ENCODE measurements at regions not wholly inside any gene's neighbourhood (a gene's known extent, or its start where the extent isn't known, plus 50 kb on each side); places are given as distances from the start of the nearest gene placed in this dataset.

DNA sequence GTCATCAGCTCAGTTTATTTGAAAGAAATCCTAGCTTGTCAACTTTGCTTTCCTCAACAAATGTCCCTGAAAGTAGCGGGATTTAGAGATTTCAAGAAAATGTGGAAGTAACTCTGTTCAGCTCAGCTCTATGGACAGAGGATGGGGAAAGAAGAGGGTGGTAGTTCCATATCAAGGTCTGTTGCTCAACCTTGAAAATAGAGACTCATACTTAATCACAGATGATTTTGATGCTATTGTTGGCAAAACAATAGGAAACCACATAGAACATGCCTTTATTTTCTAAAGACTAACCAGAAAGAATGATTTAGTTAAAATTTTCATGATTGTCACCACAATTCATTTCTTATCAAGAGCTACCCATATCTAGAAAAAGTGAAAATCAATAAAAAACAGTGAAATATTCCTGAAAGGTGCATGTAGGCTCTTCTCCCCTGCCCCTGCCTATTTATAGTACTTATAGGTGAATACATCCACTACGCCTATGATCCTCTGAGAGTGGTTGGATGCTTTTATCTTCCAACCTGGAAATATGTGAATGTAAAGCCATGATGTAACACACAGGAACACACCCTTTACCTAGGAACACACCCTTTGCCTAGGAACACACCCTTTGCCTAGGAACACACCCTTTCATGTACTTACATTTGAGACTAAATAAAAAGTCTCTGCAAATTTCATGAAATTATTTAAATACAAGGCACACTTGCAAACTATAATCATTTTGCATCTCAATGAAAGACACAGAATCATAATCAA, 65.8 kb downstream of the ETAA1 start:
- no peak overlapping the region for H3K4me3 ChIP-seq
- H3K27ac ChIP-seq = no peak overlapping the region
- TF ChIP-seq, protein P1, sequence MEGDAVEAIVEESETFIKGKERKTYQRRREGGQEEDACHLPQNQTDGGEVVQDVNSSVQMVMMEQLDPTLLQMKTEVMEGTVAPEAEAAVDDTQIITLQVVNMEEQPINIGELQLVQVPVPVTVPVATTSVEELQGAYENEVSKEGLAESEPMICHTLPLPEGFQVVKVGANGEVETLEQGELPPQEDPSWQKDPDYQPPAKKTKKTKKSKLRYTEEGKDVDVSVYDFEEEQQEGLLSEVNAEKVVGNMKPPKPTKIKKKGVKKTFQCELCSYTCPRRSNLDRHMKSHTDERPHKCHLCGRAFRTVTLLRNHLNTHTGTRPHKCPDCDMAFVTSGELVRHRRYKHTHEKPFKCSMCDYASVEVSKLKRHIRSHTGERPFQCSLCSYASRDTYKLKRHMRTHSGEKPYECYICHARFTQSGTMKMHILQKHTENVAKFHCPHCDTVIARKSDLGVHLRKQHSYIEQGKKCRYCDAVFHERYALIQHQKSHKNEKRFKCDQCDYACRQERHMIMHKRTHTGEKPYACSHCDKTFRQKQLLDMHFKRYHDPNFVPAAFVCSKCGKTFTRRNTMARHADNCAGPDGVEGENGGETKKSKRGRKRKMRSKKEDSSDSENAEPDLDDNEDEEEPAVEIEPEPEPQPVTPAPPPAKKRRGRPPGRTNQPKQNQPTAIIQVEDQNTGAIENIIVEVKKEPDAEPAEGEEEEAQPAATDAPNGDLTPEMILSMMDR (IDR thresholded peaks at IDR 0.05) = no peak
- DNase-seq (ENCODE audit: low spot score) = no peak

GRCh38 chr2:67463810-67464209, 66.7 kb downstream of the ETAA1 start:
- DNase-seq (ENCODE audit: low spot score) = no peak
- no peak overlapping the region for H3K4me3 ChIP-seq
- H3K27ac ChIP-seq = no peak overlapping the region
- TF ChIP-seq, protein P1 (IDR thresholded peaks at IDR 0.05) = no peak

DNA sequence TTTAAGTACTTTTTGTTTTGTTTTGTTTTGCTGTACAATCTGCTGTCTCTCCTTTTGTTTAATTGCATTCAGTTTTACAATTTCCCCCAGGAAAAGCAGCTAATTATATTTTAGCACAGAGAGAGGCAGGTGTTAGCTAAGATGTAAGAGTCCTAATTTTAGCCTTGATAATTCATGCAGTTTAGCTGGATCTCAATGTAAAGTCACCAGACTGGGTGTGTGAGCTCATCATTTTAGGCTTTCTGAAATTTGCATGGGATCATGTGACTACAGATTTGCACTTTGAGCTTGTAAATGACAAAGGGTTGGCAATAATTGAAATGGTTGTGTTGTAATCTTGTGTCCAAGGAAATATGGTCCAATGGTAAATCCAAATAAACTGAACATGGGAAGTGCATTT, 68.5 kb downstream of the ETAA1 start:
- DNase-seq (ENCODE audit: low spot score) = no peak
- TF ChIP-seq, protein P1 (IDR thresholded peaks at IDR 0.05) = no peak
- Histone ChIP-seq H3K4me3 (no peak overlapping the region), H3K27ac (no peak overlapping the region)

DNA sequence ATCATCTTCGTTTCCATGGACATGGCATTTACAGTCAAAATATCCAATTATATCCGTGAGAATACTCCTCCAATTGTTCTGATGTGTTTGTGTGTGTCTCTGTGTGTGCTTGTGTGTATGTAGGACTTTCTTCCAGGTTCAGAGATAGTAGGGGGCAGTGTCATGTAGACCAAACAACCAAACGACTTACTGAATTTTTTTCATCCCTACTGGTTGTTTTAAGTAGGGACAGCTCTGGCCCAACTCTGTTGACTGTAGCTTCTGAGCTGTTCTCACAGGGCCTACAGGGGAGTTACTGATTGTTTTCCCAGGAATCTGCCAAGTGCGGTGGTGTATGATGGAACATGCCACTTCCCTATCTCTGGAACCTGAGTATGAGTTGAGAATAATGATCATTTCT, 69.6 kb downstream of the ETAA1 start:
- Histone ChIP-seq H3K4me3 (no peak overlapping the region), H3K27ac (no peak overlapping the region)
- DNase-seq (ENCODE audit: low spot score) = no peak
- TF ChIP-seq, protein P1 (IDR thresholded peaks at IDR 0.05) = no peak

GRCh38 chr2:67471681-67472080, 74.5 kb downstream of the ETAA1 start:
- no peak for DNase-seq (ENCODE audit: low spot score)
- H3K4me3 ChIP-seq = no peak overlapping the region
- TF ChIP-seq, protein P1 (IDR thresholded peaks at IDR 0.05) = no peak
- no peak overlapping the region for H3K27ac ChIP-seq

DNA sequence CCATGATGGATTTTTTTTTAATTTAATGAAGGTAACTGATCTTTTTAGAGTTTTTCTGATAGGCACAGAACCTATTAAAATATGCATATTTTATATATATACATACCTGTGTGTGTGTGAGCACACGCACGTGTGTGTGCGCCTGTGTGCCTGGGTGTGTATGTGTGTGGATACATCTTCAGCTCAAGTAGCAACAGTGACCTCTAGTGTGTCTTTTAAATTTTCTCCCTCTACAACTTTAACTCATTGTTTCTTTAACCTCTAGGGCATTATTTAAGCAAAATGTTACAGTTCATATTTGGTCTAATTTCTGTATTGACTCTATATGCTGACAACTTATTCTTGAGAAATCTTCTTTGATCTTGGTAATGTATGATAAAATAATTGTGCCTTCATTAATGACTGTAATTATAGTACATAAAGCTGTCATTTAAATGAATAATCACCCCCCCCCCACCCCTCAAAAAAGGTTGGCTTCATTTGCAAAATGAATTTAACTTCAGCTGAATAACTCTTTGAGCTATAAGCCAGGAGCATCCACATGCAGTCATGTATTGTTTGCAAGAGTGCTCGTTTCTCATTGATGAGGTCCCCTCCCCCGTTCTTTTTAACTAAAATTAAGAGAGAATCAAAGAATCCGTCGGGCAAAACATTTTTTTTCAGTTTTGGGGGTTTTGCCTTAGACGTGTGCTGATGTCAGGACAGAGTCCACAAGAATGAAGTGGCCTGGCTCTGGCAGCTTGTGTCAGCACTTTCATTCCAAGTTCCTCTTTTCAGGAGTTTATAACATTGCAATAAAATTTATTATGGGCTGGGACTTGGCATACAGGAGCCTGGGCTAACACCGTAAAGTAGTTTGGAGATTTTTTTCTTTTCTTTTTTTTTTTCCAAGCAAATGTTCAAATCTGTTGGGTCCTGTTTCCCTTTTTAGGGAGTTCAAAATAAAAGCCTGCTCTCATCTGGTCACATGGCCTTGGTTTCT, 80.0 kb downstream of the ETAA1 start:
- Histone ChIP-seq H3K27ac (no peak overlapping the region), H3K4me3 (no peak overlapping the region)
- DNase-seq (ENCODE audit: low spot score) = no peak
- TF ChIP-seq, protein P1 (IDR thresholded peaks at IDR 0.05) = peak; percentile 45

Measured in coronary artery (tissue), 2 donors.